GM04504 (cell line): ENCODE measurements at regions not wholly inside any gene's neighbourhood (a gene's known extent, or its start where the extent isn't known, plus 50 kb on each side); places are given as distances from the start of the nearest gene placed in this dataset.

Experiments
- DNase-seq: peaks from one replicate; pipeline ENCODE4 v3.0.0-alpha.2; 2012; ENCODE audit warnings: low read depth

GRCh38 chr7:113456533-113456932, 338.2 kb upstream of the SMIM30 start:
- DNase-seq: no peak

GRCh38 chr7:113454597-113455169, 336.3 kb upstream of the SMIM30 start:
- DNase-seq: no peak

- DNase-seq: no peak
These were observed 333.9 kb upstream of the SMIM30 start for GRCh38 chr7:113452245-113452644.

- DNase-seq: no peak
These were observed 328.4 kb upstream of the SMIM30 start for GRCh38 chr7:113446791-113447190.

- no peak for DNase-seq
These were observed 328.0 kb upstream of the SMIM30 start for GRCh38 chr7:113446391-113446790.

- no peak for DNase-seq
These were observed 325.9 kb upstream of the SMIM30 start for GRCh38 chr7:113444261-113444660.

- no peak for DNase-seq
These were observed 321.8 kb upstream of the SMIM30 start for GRCh38 chr7:113440173-113440572.

GRCh38 chr7:113431406-113431805, 313.1 kb upstream of the SMIM30 start:
- no peak for DNase-seq

- no peak for DNase-seq
These were observed 305.9 kb upstream of the SMIM30 start for GRCh38 chr7:113424185-113424817.

GRCh38 chr7:113421696-113422330, 303.5 kb upstream of the SMIM30 start:
- DNase-seq: no peak

GRCh38 chr7:113414401-113415035, 296.2 kb upstream of the SMIM30 start:
- no peak for DNase-seq

- no peak for DNase-seq
These were observed 294.1 kb upstream of the SMIM30 start for GRCh38 chr7:113412410-113412809.

- DNase-seq: no peak
These were observed 292.4 kb upstream of the SMIM30 start for GRCh38 chr7:113410796-113411195.

- DNase-seq: no peak
These were observed 290.6 kb upstream of the SMIM30 start for GRCh38 chr7:113408999-113409398.

GRCh38 chr7:113405296-113406056, 287.1 kb upstream of the SMIM30 start:
- no peak for DNase-seq

- DNase-seq: no peak
These were observed 285.9 kb upstream of the SMIM30 start for GRCh38 chr7:113404245-113404644.

- no peak for DNase-seq
These were observed 284.1 kb upstream of the SMIM30 start for GRCh38 chr7:113402482-113402881.

- DNase-seq: no peak
These were observed 283.7 kb upstream of the SMIM30 start for GRCh38 chr7:113402005-113402404.

GRCh38 chr7:113394856-113395255, 276.5 kb upstream of the SMIM30 start:
- DNase-seq: no peak

- DNase-seq: no peak
These were observed 274.6 kb upstream of the SMIM30 start for GRCh38 chr7:113392841-113393540.

- no peak for DNase-seq
These were observed 274.1 kb upstream of the SMIM30 start for GRCh38 chr7:113392421-113392820.

- no peak for DNase-seq
These were observed 270.8 kb upstream of the SMIM30 start for GRCh38 chr7:113389112-113389646.
